PC-3 (cell line): ENCODE measurements at regions not wholly inside any gene's neighbourhood (a gene's known extent, or its start where the extent isn't known, plus 50 kb on each side); places are given as distances from the start of the nearest gene placed in this dataset.

ENCODE experiments used
- ATAC-seq: fragments of 200-7000 bp; cut with Tn5 transposase; 2 replicates; pipeline ENCODE4 v1.9.1; 2020; ENCODE audit warnings: mild to moderate bottlenecking, moderate library complexity
- BruUV-seq: library from RNA; stranded (reverse); fragments of 400-500 nt; replicated peaks from 2 replicates; lab custom pipeline; 2021; lab: Mats Ljungman, UMichigan
- CTCF ChIA-PET: fragments of 300-600 bp; sonication (Branson Sonifier 250); formaldehyde crosslinking; loops from one replicate; lab custom pipeline; 2022; ENCODE audit warnings: antibody characterized with exemption; lab: Charles Lee
- POLR2A ChIA-PET: fragments of 300-600 bp; sonication (Branson Sonifier 250); formaldehyde crosslinking; loops from one replicate; lab custom pipeline; 2022; ENCODE audit warnings: antibody characterized with exemption; ENCODE audit not compliant: unreplicated experiment; lab: Charles Lee
- DNase-seq: peaks from one replicate; pipeline ENCODE4 v3.0.0-alpha.2; 2015
- H2AFZ ChIP-seq: fragments of 300-600 bp; sonication (generic); 2 replicates; pipeline ENCODE4 v1.6.0; 2016; ENCODE audit warnings: antibody characterized with exemption, low read length
- H3F3A ChIP-seq: fragments of 300-600 bp; sonication (generic); one replicate; pipeline ENCODE4 v1.6.0; 2017; ENCODE audit warnings: antibody characterized with exemption, low read length, control low read depth, mild to moderate bottlenecking; ENCODE audit not compliant: unreplicated experiment
- H3K27ac ChIP-seq: fragments of 300-600 bp; sonication (generic); 2 replicates; pipeline ENCODE4 v1.5.1; 2016; ENCODE audit warnings: mild to moderate bottlenecking, low read length
- H3K27me3 ChIP-seq: fragments of 300-600 bp; sonication (generic); 2 replicates; pipeline ENCODE4 v1.6.1; 2016; ENCODE audit warnings: low read length, mixed read lengths
- H3K36me3 ChIP-seq: fragments of 300-600 bp; sonication (generic); 2 replicates; pipeline ENCODE4 v1.6.1; 2016; ENCODE audit warnings: low read depth, mixed run types, low read length, mixed read lengths
- H3K4me1 ChIP-seq: fragments of 300-600 bp; sonication (generic); 2 replicates; pipeline ENCODE4 v1.5.1; 2016; ENCODE audit warnings: low read length; ENCODE audit not compliant: insufficient read depth
- H3K4me2 ChIP-seq: fragments of 300-600 bp; sonication (generic); 2 replicates; pipeline ENCODE4 v1.6.0; 2016; ENCODE audit warnings: low read length
- H3K4me3 ChIP-seq: fragments of 300-600 bp; sonication (generic); 2 replicates; pipeline ENCODE4 v1.5.1; 2016; ENCODE audit warnings: mild to moderate bottlenecking, low read length, mixed read lengths
- H3K79me2 ChIP-seq: fragments of 300-600 bp; sonication (generic); 2 replicates; pipeline ENCODE4 v1.6.1; 2017; ENCODE audit warnings: low read length, mixed read lengths
- H3K9ac ChIP-seq: fragments of 300-600 bp; sonication (generic); 2 replicates; pipeline ENCODE4 v1.6.0; 2016; ENCODE audit warnings: mild to moderate bottlenecking, low read length
- H3K9me2 ChIP-seq: fragments of 300-600 bp; sonication (generic); replicated peaks from 2 replicates; pipeline ENCODE4 v1.6.1; 2016; ENCODE audit warnings: mixed run types, low read length, mixed read lengths
- H3K9me3 ChIP-seq: fragments of 300-600 bp; sonication (generic); 2 replicates; pipeline ENCODE4 v1.6.1; 2016; ENCODE audit warnings: low read length, mixed read lengths
- H4K20me1 ChIP-seq: fragments of 300-600 bp; sonication (generic); 2 replicates; pipeline ENCODE4 v1.6.1; 2016; ENCODE audit warnings: low read length, mixed read lengths
- EZH2 ChIP-seq: fragments of 300-600 bp; sonication (generic); IDR thresholded peaks from one replicate; pipeline ENCODE4 v1.6.1; 2017; ENCODE audit warnings: antibody characterized with exemption, mild to moderate bottlenecking, low read length; ENCODE audit not compliant: unreplicated experiment
- EZH2phosphoT487 ChIP-seq: fragments of 300-600 bp; sonication (generic); IDR thresholded peaks from 2 replicates; pipeline ENCODE4 v1.6.1; 2018; ENCODE audit warnings: mild to moderate bottlenecking, antibody characterized with exemption, low read length, borderline replicate concordance
- intact Hi-C: fragments of 100-400 bp; cut with micrococcal nuclease; formaldehyde crosslinking; loops from 2 replicates; pipeline ENCODE4 v1.9.0; 2023
- TF ChIP-seq, protein P1 (sequence below): fragments of 300-600 bp; sonication (generic); conservative IDR thresholded peaks from 2 replicates; pipeline ENCODE4 v1.5.1; 2017; ENCODE audit warnings: antibody characterized with exemption, low read depth, mild to moderate bottlenecking, low read length

DNA sequence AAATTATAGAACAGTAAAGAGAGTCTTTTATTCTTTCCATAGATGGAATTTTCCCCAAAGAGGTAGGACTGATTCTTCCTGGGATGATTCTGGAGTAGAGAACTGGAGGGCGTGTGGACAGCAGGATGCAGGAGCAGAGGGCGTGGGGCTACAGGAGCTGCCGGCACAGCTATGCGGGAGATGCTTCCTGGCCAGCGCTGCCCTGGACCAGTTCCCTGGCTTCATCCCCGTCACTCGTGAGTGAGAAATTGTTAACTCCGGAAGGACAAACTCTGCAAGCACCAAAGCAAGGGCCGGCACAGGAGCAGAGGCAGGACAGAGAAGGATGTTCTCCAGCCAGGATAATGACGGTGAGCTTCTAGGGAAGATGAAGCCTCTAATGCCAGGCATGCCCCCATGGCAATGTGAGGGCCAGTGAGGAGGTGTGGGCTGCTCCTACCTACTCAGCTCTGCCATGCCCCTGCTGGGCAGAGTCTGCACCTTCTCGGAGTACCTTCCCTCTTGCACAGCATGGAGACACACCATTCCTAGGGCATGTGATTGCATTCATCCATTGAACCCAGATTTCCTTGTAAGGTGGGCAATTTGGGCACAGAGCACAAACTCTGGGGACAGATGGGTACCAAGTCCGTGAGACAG is 760.9 kb upstream of the IGFBP3 start:
- no peaks in the 10 kb centered on the region for H3K9me2 ChIP-seq
- intact Hi-C loops: no loop called here
- H3K4me3 ChIP-seq: no peak overlapping the region
- H3K9me3 ChIP-seq: no peaks in the 10 kb centered on the region
- H3K27ac ChIP-seq: no peak overlapping the region
- H3K27me3 ChIP-seq: no peaks in the 10 kb centered on the region
- H3K36me3 ChIP-seq: no peaks in the 10 kb centered on the region
- H3K4me1 ChIP-seq: no peaks in the 10 kb centered on the region
- no TSS peak for BruUV-seq
- no peak for DNase-seq
- no peak for ATAC-seq
- TF ChIP-seq EZH2: no peak
- no peak for TF ChIP-seq EZH2phosphoT487
- TF ChIP-seq, protein P1, sequence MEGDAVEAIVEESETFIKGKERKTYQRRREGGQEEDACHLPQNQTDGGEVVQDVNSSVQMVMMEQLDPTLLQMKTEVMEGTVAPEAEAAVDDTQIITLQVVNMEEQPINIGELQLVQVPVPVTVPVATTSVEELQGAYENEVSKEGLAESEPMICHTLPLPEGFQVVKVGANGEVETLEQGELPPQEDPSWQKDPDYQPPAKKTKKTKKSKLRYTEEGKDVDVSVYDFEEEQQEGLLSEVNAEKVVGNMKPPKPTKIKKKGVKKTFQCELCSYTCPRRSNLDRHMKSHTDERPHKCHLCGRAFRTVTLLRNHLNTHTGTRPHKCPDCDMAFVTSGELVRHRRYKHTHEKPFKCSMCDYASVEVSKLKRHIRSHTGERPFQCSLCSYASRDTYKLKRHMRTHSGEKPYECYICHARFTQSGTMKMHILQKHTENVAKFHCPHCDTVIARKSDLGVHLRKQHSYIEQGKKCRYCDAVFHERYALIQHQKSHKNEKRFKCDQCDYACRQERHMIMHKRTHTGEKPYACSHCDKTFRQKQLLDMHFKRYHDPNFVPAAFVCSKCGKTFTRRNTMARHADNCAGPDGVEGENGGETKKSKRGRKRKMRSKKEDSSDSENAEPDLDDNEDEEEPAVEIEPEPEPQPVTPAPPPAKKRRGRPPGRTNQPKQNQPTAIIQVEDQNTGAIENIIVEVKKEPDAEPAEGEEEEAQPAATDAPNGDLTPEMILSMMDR: no peak
- CTCF ChIA-PET: no interaction called here
- H2AFZ ChIP-seq: no peak overlapping the region
- no peaks in the 10 kb centered on the region for H3K79me2 ChIP-seq
- no peak overlapping the region for H3K4me2 ChIP-seq
- H4K20me1 ChIP-seq: no peaks in the 10 kb centered on the region
- no peak overlapping the region for H3K9ac ChIP-seq
- POLR2A ChIA-PET: no interaction called here
- H3F3A ChIP-seq: no peaks in the 10 kb centered on the region

DNA sequence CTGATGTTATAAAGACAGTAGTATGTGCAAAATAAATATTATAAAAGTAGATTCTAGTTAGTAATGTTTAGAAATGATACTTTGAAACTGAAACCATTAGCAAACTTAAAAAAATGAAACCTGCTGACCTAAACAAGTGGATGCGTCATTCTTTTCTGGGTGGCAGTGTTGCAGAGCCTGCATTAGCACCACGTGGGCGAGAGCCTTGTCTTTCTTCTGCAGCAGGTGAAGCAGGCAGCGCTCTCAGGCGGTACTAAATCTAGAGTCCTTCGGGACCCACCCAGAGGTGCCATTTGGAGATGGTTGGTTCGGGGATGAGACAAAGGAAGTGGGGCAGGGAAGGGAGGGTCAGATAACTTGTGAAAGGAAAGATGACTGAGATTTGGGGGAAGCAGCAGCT is 759.1 kb upstream of the IGFBP3 start:
- ATAC-seq (no peak), DNase-seq (no peak)
- Histone ChIP-seq H4K20me1 (no peaks in the 10 kb centered on the region), H2AFZ (no peak overlapping the region), H3K27me3 (no peaks in the 10 kb centered on the region), H3K9me3 (no peaks in the 10 kb centered on the region), H3K79me2 (no peaks in the 10 kb centered on the region), H3K36me3 (no peaks in the 10 kb centered on the region), H3K4me3 (no peak overlapping the region), H3F3A (no peaks in the 10 kb centered on the region), H3K4me1 (no peaks in the 10 kb centered on the region), H3K9ac (no peak overlapping the region), H3K4me2 (no peak overlapping the region), H3K27ac (no peak overlapping the region), H3K9me2 (no peaks in the 10 kb centered on the region)
- BruUV-seq: no TSS peak
- POLR2A ChIA-PET: no interaction called here
- intact Hi-C loops: no loop called here
- TF ChIP-seq EZH2phosphoT487: no peak
- TF ChIP-seq EZH2: no peak
- TF ChIP-seq, protein P1: no peak
- CTCF ChIA-PET: no interaction called here

DNA sequence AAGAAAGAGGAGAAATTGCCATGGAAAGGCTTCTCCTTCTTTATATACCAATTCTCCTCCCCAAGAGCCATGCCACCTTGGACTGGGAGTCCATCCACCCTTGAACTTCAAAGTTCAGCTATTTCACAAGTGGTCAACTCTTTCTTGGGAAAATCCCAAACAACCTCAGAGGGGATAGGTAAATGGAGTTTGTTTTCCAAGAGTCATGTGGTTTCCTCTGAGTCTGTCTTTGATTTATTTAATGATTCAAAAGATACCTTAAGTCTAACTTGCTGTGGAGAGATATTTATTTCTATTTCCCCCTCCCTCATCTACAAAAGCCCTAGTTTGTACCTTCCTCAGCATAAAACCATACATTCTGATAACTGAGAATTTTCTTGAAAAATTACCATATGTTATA is 758.6 kb upstream of the IGFBP3 start:
- no peak for DNase-seq
- intact Hi-C loops: no loop called here
- POLR2A ChIA-PET: no interaction called here
- ATAC-seq: no peak
- Histone ChIP-seq H4K20me1 (no peaks in the 10 kb centered on the region), H3K79me2 (no peaks in the 10 kb centered on the region), H3K4me3 (no peak overlapping the region), H3K4me1 (no peaks in the 10 kb centered on the region), H3K9me2 (no peaks in the 10 kb centered on the region), H3F3A (no peaks in the 10 kb centered on the region), H3K9me3 (no peaks in the 10 kb centered on the region), H2AFZ (no peak overlapping the region), H3K9ac (no peak overlapping the region), H3K27ac (no peak overlapping the region), H3K36me3 (no peaks in the 10 kb centered on the region), H3K27me3 (no peaks in the 10 kb centered on the region), H3K4me2 (no peak overlapping the region)
- TF ChIP-seq EZH2phosphoT487 (no peak), EZH2 (no peak)
- TF ChIP-seq, protein P1: no peak
- CTCF ChIA-PET: no interaction called here
- BruUV-seq: no TSS peak
